Liver (tissue), 8 donors: ENCODE measurements at regions not wholly inside any gene's neighbourhood (a gene's known extent, or its start where the extent isn't known, plus 50 kb on each side); places are given as distances from the start of the nearest gene placed in this dataset.

Experiments
- DNase-seq: peaks from one replicate; pipeline ENCODE4 v3.0.0-alpha.2; 2017; ENCODE audit warnings: low spot score
- H3K27ac ChIP-seq, 2 donors: one replicate each; pipeline ENCODE4 v1.7.0; 2013; ENCODE audit warnings: inconsistent platforms in 2 of 2, low read length in 2 of 2, control low read depth in 1 of 2, low read depth in 1 of 2, mild to moderate bottlenecking in 1 of 2
- H3K27me3 ChIP-seq, 4 donors: one replicate each; pipeline versions ENCODE4 v1.6.1 to v1.7.0; 2013; ENCODE audit warnings: low read length in 3 of 4, inconsistent platforms in 1 of 4, mild to moderate bottlenecking in 1 of 4, moderate library complexity in 1 of 4; ENCODE audit not compliant: control insufficient read depth in 4 of 4, insufficient read depth in 4 of 4
- H3K36me3 ChIP-seq, 4 donors: one replicate each; pipeline versions ENCODE4 v1.6.1 to v1.7.0; 2013; ENCODE audit warnings: low read length in 3 of 4, mild to moderate bottlenecking in 3 of 4, low read depth in 1 of 4, moderate library complexity in 1 of 4; ENCODE audit not compliant: control insufficient read depth in 4 of 4, insufficient read depth in 3 of 4
- H3K4me1 ChIP-seq, 4 donors: one replicate each; pipeline versions ENCODE4 v1.6.1 to v1.7.0; 2013; ENCODE audit warnings: low read length in 3 of 4, mild to moderate bottlenecking in 3 of 4, moderate library complexity in 1 of 4; ENCODE audit not compliant: control insufficient read depth in 4 of 4, insufficient read depth in 4 of 4
- H3K4me3 ChIP-seq, 3 donors: one replicate each; pipeline versions ENCODE4 v1.6.1 to v1.7.0; 2013; ENCODE audit warnings: low read length in 3 of 3, control low read depth in 1 of 3, low read depth in 1 of 3, mild to moderate bottlenecking in 1 of 3
- H3K9ac ChIP-seq, 2 donors: one replicate each; pipeline ENCODE4 v1.7.0; 2013; ENCODE audit warnings: low read length in 2 of 2, mild to moderate bottlenecking in 2 of 2, moderate library complexity in 2 of 2, control low read depth in 1 of 2, low read depth in 1 of 2
- H3K9me3 ChIP-seq, 4 donors: one replicate each; pipeline versions ENCODE4 v1.6.1 to v1.7.0; 2013; ENCODE audit warnings: low read length in 3 of 4; ENCODE audit not compliant: control insufficient read depth in 4 of 4
- ATF3 ChIP-seq: IDR thresholded peaks from 2 replicates; pipeline ENCODE4 v1.6.1; 2016; ENCODE audit warnings: antibody characterized with exemption
- CTCF ChIP-seq: fragments of 150-350 bp; IDR thresholded peaks from 2 replicates; pipeline ENCODE4 v1.5.1; 2017; ENCODE audit warnings: improper control_type of control experiment, low read depth, low read length; ENCODE audit not compliant: missing input control
- EGR1 ChIP-seq, 2 donors: IDR thresholded peaks; 2 replicates each; pipeline ENCODE4 v1.6.1; 2016 to 2018; ENCODE audit warnings: antibody characterized with exemption in 2 of 2, low read depth in 2 of 2
- FOXA1 ChIP-seq: IDR thresholded peaks from 2 replicates; pipeline ENCODE4 v1.6.1; 2016; ENCODE audit warnings: antibody characterized with exemption
- FOXA2 ChIP-seq: IDR thresholded peaks from 2 replicates; pipeline ENCODE4 v1.6.1; 2016; ENCODE audit warnings: antibody characterized with exemption
- GABPA ChIP-seq, 2 donors: IDR thresholded peaks in 1 of 2; conservative IDR thresholded peaks in 1 of 2; 2 replicates each; pipeline ENCODE4 v1.6.1; 2016; ENCODE audit warnings: antibody characterized with exemption in 2 of 2, mild to moderate bottlenecking in 1 of 2, moderate library complexity in 1 of 2
- HNF4A ChIP-seq, 2 donors: conservative IDR thresholded peaks; 2 replicates each; pipeline ENCODE4 v1.6.1; 2016; ENCODE audit warnings: antibody characterized with exemption in 2 of 2, mild to moderate bottlenecking in 2 of 2
- HNF4G ChIP-seq: IDR thresholded peaks from 2 replicates; pipeline ENCODE4 v1.6.1; 2016; ENCODE audit warnings: antibody characterized with exemption
- JUND ChIP-seq, 2 donors: IDR thresholded peaks; 2 replicates each; pipeline ENCODE4 v1.6.1; 2016; ENCODE audit warnings: antibody characterized with exemption in 2 of 2
- MAX ChIP-seq: IDR thresholded peaks from 2 replicates; pipeline ENCODE4 v1.6.1; 2016; ENCODE audit warnings: antibody characterized with exemption
- NR2F2 ChIP-seq: IDR thresholded peaks from 2 replicates; pipeline ENCODE4 v1.6.1; 2016; ENCODE audit warnings: antibody characterized with exemption
- RAD21 ChIP-seq, 2 donors: IDR thresholded peaks; 2 replicates each; pipeline ENCODE4 v1.6.1; 2016; ENCODE audit warnings: antibody characterized with exemption in 2 of 2, mild to moderate bottlenecking in 2 of 2
- REST ChIP-seq: IDR thresholded peaks from 2 replicates; pipeline ENCODE4 v1.6.1; 2016; ENCODE audit warnings: antibody characterized with exemption, mild to moderate bottlenecking
- RXRA ChIP-seq, 2 donors: IDR thresholded peaks; 2 replicates each; pipeline ENCODE4 v1.6.1; 2017 to 2018; ENCODE audit warnings: antibody characterized with exemption in 2 of 2, mild to moderate bottlenecking in 1 of 2
- SP1 ChIP-seq: IDR thresholded peaks from 2 replicates; pipeline ENCODE4 v1.6.1; 2018; ENCODE audit warnings: antibody characterized with exemption, mild to moderate bottlenecking
- TAF1 ChIP-seq: conservative IDR thresholded peaks from 2 replicates; pipeline ENCODE4 v1.6.1; 2016; ENCODE audit warnings: antibody characterized with exemption, mild to moderate bottlenecking
- YY1 ChIP-seq: IDR thresholded peaks from 2 replicates; pipeline ENCODE4 v1.6.1; 2016; ENCODE audit warnings: antibody characterized with exemption, mild to moderate bottlenecking
- ZBTB33 ChIP-seq: IDR thresholded peaks from 2 replicates; pipeline ENCODE4 v1.6.1; 2016; ENCODE audit warnings: antibody characterized with exemption
- WGBS: extraction: QIAGEN DNeasy Blood & Tissue Kit; methylation state at CpG from one replicate; pipeline ENCODE4 v1.1.7; 2013; 5-methylcytosine and 5-hydroxymethylcytosine counted together
- donor health status: healthy.
- donor health status: healthy.
- donor health status: healthy.
- donor health status: healthy.
- donor health status: healthy.

GRCh38 chr2:217269701-217270484, 410.0 kb upstream of the TNP1 start:
- H3K4me1 ChIP-seq: no peaks in the 10 kb centered on the region
- no peak overlapping the region for H3K9ac ChIP-seq
- whole genome bisulfite sequencing: 40% methylated on average over 8 of the region's 8 CpGs
- no peaks in the 10 kb centered on the region for H3K36me3 ChIP-seq
- no peak overlapping the region for H3K27ac ChIP-seq
- DNase-seq: no peak
- H3K9me3 ChIP-seq: peaks cover 3 to 12% (median 7%) of the 10 kb centered on the region in 4 donors
- H3K4me3 ChIP-seq: no peak overlapping the region
- H3K27me3 ChIP-seq: no peaks in the 10 kb centered on the region
- TF ChIP-seq YY1: no peak
- TF ChIP-seq NR2F2: no peak
- no peak for TF ChIP-seq FOXA1
- TF ChIP-seq GABPA (IDR thresholded peaks at IDR 0.05 in 1 of 2, conservative IDR thresholded peaks at IDR 0.05 in 1 of 2): no peak
- no peak for TF ChIP-seq ATF3
- TF ChIP-seq HNF4A (conservative IDR thresholded peaks at IDR 0.05): no peak
- TF ChIP-seq MAX: no peak
- no peak for TF ChIP-seq ZBTB33
- no peak for TF ChIP-seq RXRA (IDR thresholded peaks at IDR 0.05)
- no peak for TF ChIP-seq REST
- no peak for TF ChIP-seq HNF4G
- no peak for TF ChIP-seq SP1
- no peak for TF ChIP-seq TAF1
- TF ChIP-seq EGR1 (IDR thresholded peaks at IDR 0.05; ENCODE audit: low read depth in 2 of 2): no peak
- TF ChIP-seq FOXA2: no peak
- TF ChIP-seq CTCF: no peak
- TF ChIP-seq JUND (IDR thresholded peaks at IDR 0.05): no peak
- no peak for TF ChIP-seq RAD21 (IDR thresholded peaks at IDR 0.05)
